ENCODE measurements at regions not wholly inside any gene's neighbourhood (a gene's known extent, or its start where the extent isn't known, plus 50 kb on each side); places are given as distances from the start of the nearest gene placed in this dataset.

DNA sequence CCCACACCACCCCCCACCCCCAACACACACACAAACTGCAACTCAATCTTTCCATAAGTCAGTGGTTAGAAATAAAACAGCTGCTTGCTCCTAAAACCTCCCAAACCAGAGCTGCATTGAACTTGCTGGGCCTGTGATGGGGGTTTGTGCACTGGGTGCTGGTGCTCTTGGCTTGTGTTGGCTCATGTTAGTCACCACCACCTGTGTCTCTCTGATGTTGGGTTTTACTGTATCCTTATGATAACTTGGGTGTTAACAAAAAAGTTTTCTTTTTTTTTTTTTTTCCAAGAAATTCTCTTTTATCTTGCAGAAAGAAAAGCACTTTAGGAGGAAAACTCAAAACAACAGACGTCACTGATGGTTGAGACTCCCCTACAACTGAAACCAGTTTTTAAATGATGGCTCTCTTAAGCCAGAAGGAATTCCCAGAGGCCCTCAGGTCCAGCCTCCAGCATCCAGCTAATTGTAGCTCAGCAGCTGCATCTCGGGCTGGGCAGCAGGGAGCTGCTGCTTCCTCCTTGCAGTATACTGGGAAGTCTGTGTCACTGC, 79.9 kb upstream of the DRD2 start:
- Histone ChIP-seq H3K9me3 (ENCODE audit: control insufficient read depth in 2 of 2, insufficient read depth in 1 of 2, low read depth in 1 of 2, low read length in 1 of 2) (no peaks in the 10 kb centered on the region), H3K36me3 (ENCODE audit: control insufficient read depth in 3 of 3, insufficient read depth in 2 of 3, low read depth in 1 of 3, low read length in 3 of 3) (no peaks in the 10 kb centered on the region), H3K4me3 (ENCODE audit: low read depth in 1 of 3, low read length in 3 of 3) (no peak overlapping the region), H3K27ac (ENCODE audit: low read depth in 1 of 3, low read length in 2 of 3) (no peak overlapping the region), H3K4me1 (ENCODE audit: control insufficient read depth in 3 of 3, insufficient read depth in 2 of 3, low read depth in 1 of 3, low read length in 2 of 3) (peaks cover 0 to 2% (median 1%) of the 10 kb centered on the region in 3 donors), H3K27me3 (ENCODE audit: control insufficient read depth in 3 of 3, insufficient read depth in 3 of 3, low read length in 3 of 3) (peaks cover 0 to 6% (median 0%) of the 10 kb centered on the region in 3 donors)
- no peak for FAIRE-seq
- 21 to 42% (median 30%) methylated on average over 2 of the region's 2 CpGs for WGBS, 3 donors
- no peak for DNase-seq

DNA sequence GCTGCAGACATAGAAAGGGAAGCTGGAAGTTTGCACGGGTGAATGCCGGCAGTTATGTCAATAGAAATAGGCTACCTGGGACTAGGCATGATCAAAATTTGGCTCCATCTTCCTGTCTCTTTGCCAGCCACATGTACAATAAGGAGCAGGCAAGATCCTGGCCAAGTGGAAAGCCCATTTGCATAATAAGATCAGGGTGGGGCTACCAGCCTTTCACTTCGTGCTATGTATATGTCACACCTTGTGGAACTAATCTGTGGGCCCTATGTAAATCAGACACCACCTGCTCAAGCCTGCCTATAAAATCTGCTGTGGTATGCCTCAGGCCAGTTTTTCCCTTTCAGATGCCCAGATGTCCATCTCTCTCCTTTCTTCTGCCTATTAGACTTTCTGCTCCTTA, 79.3 kb upstream of the DRD2 start:
- no peaks in the 10 kb centered on the region for H3K36me3 ChIP-seq (ENCODE audit: control insufficient read depth in 3 of 3, insufficient read depth in 2 of 3, low read depth in 1 of 3, low read length in 3 of 3)
- DNase-seq (peak in 1 of 2 donors; percentile 74), FAIRE-seq (no peak)
- H3K4me1 ChIP-seq (ENCODE audit: control insufficient read depth in 3 of 3, insufficient read depth in 2 of 3, low read depth in 1 of 3, low read length in 2 of 3), result peaks cover 0 to 2% (median 1%) of the 10 kb centered on the region in 3 donors
- no peaks in the 10 kb centered on the region for H3K9me3 ChIP-seq (ENCODE audit: control insufficient read depth in 2 of 2, insufficient read depth in 1 of 2, low read depth in 1 of 2, low read length in 1 of 2)
- 7 to 56% (median 26%) methylated on average over 3 of the region's 3 CpGs for WGBS, 3 donors
- H3K27me3 ChIP-seq (ENCODE audit: control insufficient read depth in 3 of 3, insufficient read depth in 3 of 3, low read length in 3 of 3), result peaks cover 0 to 6% (median 0%) of the 10 kb centered on the region in 3 donors
- no peak overlapping the region for H3K27ac ChIP-seq (ENCODE audit: low read depth in 1 of 3, low read length in 2 of 3)
- no peak overlapping the region for H3K4me3 ChIP-seq (ENCODE audit: low read depth in 1 of 3, low read length in 3 of 3)

DNA sequence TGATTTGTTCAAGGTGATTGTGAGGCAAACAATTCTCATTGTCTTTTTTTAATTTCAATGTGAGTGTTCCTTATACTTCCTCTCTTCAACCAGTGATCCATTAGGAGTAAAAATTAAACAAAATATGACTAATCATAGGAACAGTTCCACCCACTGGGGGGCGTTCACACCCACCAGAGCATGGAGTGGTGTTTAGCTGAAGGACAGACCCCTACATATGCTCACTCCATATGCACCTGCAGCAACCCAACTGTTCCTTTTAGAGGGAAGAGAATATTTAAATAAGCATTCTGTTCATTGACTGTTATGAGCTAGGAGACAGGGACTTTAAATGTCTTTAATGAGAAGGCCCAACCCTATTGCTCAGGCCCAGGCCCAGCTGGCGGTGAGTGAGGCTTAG, 78.7 kb upstream of the DRD2 start:
- DNase-seq (no peak), FAIRE-seq (no peak)
- Histone ChIP-seq H3K27ac (ENCODE audit: low read depth in 1 of 3, low read length in 2 of 3) (no peak overlapping the region), H3K9me3 (ENCODE audit: control insufficient read depth in 2 of 2, insufficient read depth in 1 of 2, low read depth in 1 of 2, low read length in 1 of 2) (no peaks in the 10 kb centered on the region), H3K36me3 (ENCODE audit: control insufficient read depth in 3 of 3, insufficient read depth in 2 of 3, low read depth in 1 of 3, low read length in 3 of 3) (no peaks in the 10 kb centered on the region), H3K27me3 (ENCODE audit: control insufficient read depth in 3 of 3, insufficient read depth in 3 of 3, low read length in 3 of 3) (peaks cover 0 to 6% (median 0%) of the 10 kb centered on the region in 3 donors), H3K4me3 (ENCODE audit: low read depth in 1 of 3, low read length in 3 of 3) (no peak overlapping the region), H3K4me1 (ENCODE audit: control insufficient read depth in 3 of 3, insufficient read depth in 2 of 3, low read depth in 1 of 3, low read length in 2 of 3) (peaks cover 0 to 2% (median 1%) of the 10 kb centered on the region in 3 donors)
- WGBS, 3 donors, result 47 to 68% (median 54%) methylated on average over 2 of the region's 2 CpGs

DNA sequence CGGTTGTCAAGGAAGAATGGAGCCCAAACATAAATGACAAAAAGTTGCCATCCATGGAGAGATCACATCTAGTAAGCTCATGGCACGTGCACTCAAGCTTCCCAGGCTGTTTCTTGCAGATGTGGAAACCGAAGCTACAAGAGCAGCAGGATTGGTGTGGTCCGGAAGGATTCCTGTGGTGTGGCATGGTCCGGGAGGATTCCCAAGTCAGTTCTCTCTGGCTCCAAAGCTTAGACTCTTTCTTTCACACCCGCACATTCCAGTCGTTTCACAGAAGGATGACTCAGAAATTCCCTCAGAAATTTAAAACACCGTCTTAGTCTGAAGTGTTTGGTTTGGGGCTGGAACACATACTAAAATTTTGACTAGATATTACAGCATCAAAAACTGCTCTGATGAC, 78.0 kb upstream of the DRD2 start:
- peaks cover 0 to 2% (median 1%) of the 10 kb centered on the region in 3 donors for H3K4me1 ChIP-seq (ENCODE audit: control insufficient read depth in 3 of 3, insufficient read depth in 2 of 3, low read depth in 1 of 3, low read length in 2 of 3)
- no peak overlapping the region for H3K27ac ChIP-seq (ENCODE audit: low read depth in 1 of 3, low read length in 2 of 3)
- DNase-seq (no peak), FAIRE-seq (no peak)
- WGBS, 3 donors, result 69 to 89% (median 69%) methylated on average over 8 of the region's 8 CpGs
- no peaks in the 10 kb centered on the region for H3K9me3 ChIP-seq (ENCODE audit: control insufficient read depth in 2 of 2, insufficient read depth in 1 of 2, low read depth in 1 of 2, low read length in 1 of 2)
- H3K36me3 ChIP-seq (ENCODE audit: control insufficient read depth in 3 of 3, insufficient read depth in 2 of 3, low read depth in 1 of 3, low read length in 3 of 3), result no peaks in the 10 kb centered on the region
- peaks cover 0 to 6% (median 0%) of the 10 kb centered on the region in 3 donors for H3K27me3 ChIP-seq (ENCODE audit: control insufficient read depth in 3 of 3, insufficient read depth in 3 of 3, low read length in 3 of 3)
- H3K4me3 ChIP-seq (ENCODE audit: low read depth in 1 of 3, low read length in 3 of 3), result no peak overlapping the region

DNA sequence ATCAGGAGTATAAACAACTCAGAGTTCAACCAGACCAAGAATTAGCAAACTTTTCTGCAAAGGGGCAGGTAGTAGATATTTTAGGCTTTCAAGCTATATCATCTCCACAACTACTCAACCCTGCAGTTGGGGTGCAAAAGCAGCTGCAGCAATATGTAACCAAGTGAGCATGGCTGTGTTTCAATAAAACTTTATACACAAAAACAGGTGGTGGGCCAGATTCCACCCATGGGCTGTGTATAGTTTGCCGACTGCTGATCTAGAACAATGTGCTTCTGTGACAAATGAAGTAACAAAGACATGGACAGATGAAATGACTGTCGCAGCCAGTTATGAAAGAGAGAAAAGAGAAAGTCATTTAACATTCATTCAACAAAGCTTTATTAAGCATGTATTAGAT, 77.1 kb upstream of the DRD2 start:
- H3K27ac ChIP-seq (ENCODE audit: low read depth in 1 of 3, low read length in 2 of 3), result no peak overlapping the region
- H3K4me3 ChIP-seq (ENCODE audit: low read depth in 1 of 3, low read length in 3 of 3), result no peak overlapping the region
- DNase-seq, result no peak
- H3K9me3 ChIP-seq (ENCODE audit: control insufficient read depth in 2 of 2, insufficient read depth in 1 of 2, low read depth in 1 of 2, low read length in 1 of 2), result no peaks in the 10 kb centered on the region
- no peaks in the 10 kb centered on the region for H3K36me3 ChIP-seq (ENCODE audit: control insufficient read depth in 3 of 3, insufficient read depth in 2 of 3, low read depth in 1 of 3, low read length in 3 of 3)
- H3K27me3 ChIP-seq (ENCODE audit: control insufficient read depth in 3 of 3, insufficient read depth in 3 of 3, low read length in 3 of 3), result peaks cover 0 to 8% (median 0%) of the 10 kb centered on the region in 3 donors
- no peak for FAIRE-seq
- H3K4me1 ChIP-seq (ENCODE audit: control insufficient read depth in 3 of 3, insufficient read depth in 2 of 3, low read depth in 1 of 3, low read length in 2 of 3), result peaks cover 0 to 2% (median 1%) of the 10 kb centered on the region in 3 donors
- 92 to 93% (median 93%) methylated on average over 2 of the region's 2 CpGs for WGBS, 3 donors

DNA sequence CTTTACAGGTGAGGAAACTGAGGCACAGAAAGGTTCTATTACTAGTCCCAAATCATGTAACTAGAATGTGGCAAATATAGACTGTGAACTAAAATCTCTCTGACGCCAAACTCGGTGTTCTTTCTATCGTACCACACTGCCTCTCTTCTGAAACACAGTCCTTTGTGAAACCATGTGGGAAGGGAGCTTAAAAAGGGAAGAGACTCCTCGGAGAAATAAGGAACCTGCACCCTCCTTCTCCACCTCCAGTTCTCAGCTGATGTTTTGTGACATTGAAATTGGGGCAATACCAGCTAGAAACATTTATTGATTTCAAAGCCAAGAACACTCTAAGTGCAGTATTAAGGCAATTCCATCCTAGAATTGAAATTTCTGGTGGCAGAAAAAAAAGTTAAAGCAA, 76.4 kb upstream of the DRD2 start:
- no peak overlapping the region for H3K4me3 ChIP-seq (ENCODE audit: low read depth in 1 of 3, low read length in 3 of 3)
- H3K36me3 ChIP-seq (ENCODE audit: control insufficient read depth in 3 of 3, insufficient read depth in 2 of 3, low read depth in 1 of 3, low read length in 3 of 3), result no peaks in the 10 kb centered on the region
- DNase-seq (no peak), FAIRE-seq (no peak)
- peaks cover 0 to 2% (median 1%) of the 10 kb centered on the region in 3 donors for H3K4me1 ChIP-seq (ENCODE audit: control insufficient read depth in 3 of 3, insufficient read depth in 2 of 3, low read depth in 1 of 3, low read length in 2 of 3)
- H3K27ac ChIP-seq (ENCODE audit: low read depth in 1 of 3, low read length in 2 of 3), result no peak overlapping the region
- H3K27me3 ChIP-seq (ENCODE audit: control insufficient read depth in 3 of 3, insufficient read depth in 3 of 3, low read length in 3 of 3), result peaks cover 0 to 10% (median 0%) of the 10 kb centered on the region in 3 donors
- 77 to 92% (median 86%) methylated on average over 4 of the region's 4 CpGs for WGBS, 3 donors
- H3K9me3 ChIP-seq (ENCODE audit: control insufficient read depth in 2 of 2, insufficient read depth in 1 of 2, low read depth in 1 of 2, low read length in 1 of 2), result no peaks in the 10 kb centered on the region

DNA sequence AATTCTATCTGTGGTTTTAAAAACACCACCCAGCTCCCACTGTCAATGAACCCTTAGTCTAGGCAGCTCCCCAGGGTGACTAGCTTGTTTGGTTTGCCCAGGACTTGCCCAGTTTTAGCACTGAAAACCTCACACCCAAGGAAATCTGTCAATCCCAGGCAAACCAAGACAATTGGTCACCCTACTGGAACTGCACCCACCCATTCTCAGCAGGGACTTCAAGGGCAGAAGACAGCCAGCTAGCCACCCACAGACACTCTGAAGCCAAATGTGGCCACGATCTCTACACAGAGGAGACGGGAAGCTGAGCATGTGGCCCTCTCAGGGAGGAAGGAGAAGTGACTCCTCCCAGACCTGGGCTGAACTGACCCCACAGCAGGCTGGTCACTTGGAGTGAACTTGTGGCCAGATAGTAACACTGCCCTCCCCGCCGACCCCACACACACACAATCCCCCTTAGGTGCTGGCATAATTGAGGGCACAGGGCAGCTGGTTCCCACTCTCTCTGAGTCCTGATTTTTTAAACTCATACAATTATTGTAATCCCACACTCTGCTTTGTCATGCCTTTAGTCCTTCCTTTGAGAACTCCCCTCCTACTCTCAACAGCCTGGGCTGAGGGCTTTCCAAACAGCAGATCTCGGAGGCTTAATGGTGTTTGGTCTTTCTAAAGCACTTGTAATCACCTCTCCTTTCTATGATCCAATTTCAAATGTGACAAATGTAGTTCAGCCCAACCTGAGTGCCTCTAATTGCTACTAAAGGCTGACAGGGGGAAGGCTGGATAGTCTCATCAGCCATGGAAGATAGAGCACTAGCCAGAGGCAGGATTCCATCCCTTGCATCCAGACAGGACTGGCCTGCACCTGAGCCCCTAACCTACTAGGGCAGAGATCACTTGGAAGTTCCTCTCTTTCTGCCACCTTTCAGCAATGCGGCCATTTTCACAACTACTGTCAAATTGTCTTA, 74.7 kb upstream of the DRD2 start:
- H3K4me3 ChIP-seq (ENCODE audit: low read depth in 1 of 3, low read length in 3 of 3), result no peak overlapping the region
- H3K27ac ChIP-seq (ENCODE audit: low read depth in 1 of 3, low read length in 2 of 3), result no peak overlapping the region
- H3K4me1 ChIP-seq (ENCODE audit: control insufficient read depth in 3 of 3, insufficient read depth in 2 of 3, low read depth in 1 of 3, low read length in 2 of 3), result no peaks in the 10 kb centered on the region
- DNase-seq, result no peak
- FAIRE-seq, result no peak
- H3K9me3 ChIP-seq (ENCODE audit: control insufficient read depth in 2 of 2, insufficient read depth in 1 of 2, low read depth in 1 of 2, low read length in 1 of 2), result no peaks in the 10 kb centered on the region
- peaks cover 0 to 8% (median 0%) of the 10 kb centered on the region in 3 donors for H3K27me3 ChIP-seq (ENCODE audit: control insufficient read depth in 3 of 3, insufficient read depth in 3 of 3, low read length in 3 of 3)
- 67 to 92% (median 82%) methylated on average over 6 of the region's 6 CpGs for WGBS, 3 donors
- H3K36me3 ChIP-seq (ENCODE audit: control insufficient read depth in 3 of 3, insufficient read depth in 2 of 3, low read depth in 1 of 3, low read length in 3 of 3), result no peaks in the 10 kb centered on the region

DNA sequence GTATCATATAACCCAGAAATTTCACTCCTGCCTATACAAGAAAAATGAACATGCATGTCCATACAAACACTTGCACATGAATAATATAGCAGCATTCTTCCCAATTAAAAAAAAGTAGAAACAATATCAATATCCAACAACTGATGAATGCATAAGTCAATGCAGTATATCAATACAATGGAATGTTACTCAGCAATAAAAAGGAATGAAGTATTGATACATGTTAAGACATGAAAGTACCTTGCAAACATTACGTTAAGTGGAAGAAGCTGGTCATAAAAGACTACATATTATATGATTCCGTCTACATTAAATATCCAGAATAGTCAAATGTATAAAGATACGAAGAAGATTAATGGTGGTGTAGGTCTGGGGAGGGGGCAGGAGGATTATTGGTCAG, 73.9 kb upstream of the DRD2 start:
- Histone ChIP-seq H3K27me3 (ENCODE audit: control insufficient read depth in 3 of 3, insufficient read depth in 3 of 3, low read length in 3 of 3) (peaks cover 0 to 8% (median 0%) of the 10 kb centered on the region in 3 donors), H3K36me3 (ENCODE audit: control insufficient read depth in 3 of 3, insufficient read depth in 2 of 3, low read depth in 1 of 3, low read length in 3 of 3) (no peaks in the 10 kb centered on the region), H3K9me3 (ENCODE audit: control insufficient read depth in 2 of 2, insufficient read depth in 1 of 2, low read depth in 1 of 2, low read length in 1 of 2) (peaks cover 0 to 2% of the 10 kb centered on the region in 2 donors), H3K4me1 (ENCODE audit: control insufficient read depth in 3 of 3, insufficient read depth in 2 of 3, low read depth in 1 of 3, low read length in 2 of 3) (no peaks in the 10 kb centered on the region), H3K4me3 (ENCODE audit: low read depth in 1 of 3, low read length in 3 of 3) (no peak overlapping the region), H3K27ac (ENCODE audit: low read depth in 1 of 3, low read length in 2 of 3) (no peak overlapping the region)
- DNase-seq (no peak), FAIRE-seq (no peak)
- 89 to 92% (median 91%) methylated on average over 3 of the region's 3 CpGs for WGBS, 3 donors
